ENCODE measurements at regions not wholly inside any gene's neighbourhood (a gene's known extent, or its start where the extent isn't known, plus 50 kb on each side); places are given as distances from the start of the nearest gene placed in this dataset.

- TF ChIP-seq POLR2A (IDR thresholded peaks at IDR 0.05) (no peak), CTCF (IDR thresholded peaks at IDR 0.05) (no peak)
These were observed 100.8 kb upstream of the UGP2 start for GRCh38 chr2:63740943-63741342.

Measured in Peyer's patch (tissue), 4 donors.